OCI-LY7 (cell line): ENCODE measurements at regions not wholly inside any gene's neighbourhood (a gene's known extent, or its start where the extent isn't known, plus 50 kb on each side); places are given as distances from the start of the nearest gene placed in this dataset.

Experiments used
- BruUV-seq: library from RNA; stranded (reverse); fragments of 400-500 nt; replicated peaks from 2 replicates; lab custom pipeline; 2021; lab: Mats Ljungman, UMichigan
- CTCF ChIA-PET: fragments of 300-600 bp; sonication (Branson Sonifier 250); formaldehyde crosslinking; loops from one replicate; lab custom pipeline; 2022; ENCODE audit warnings: antibody characterized with exemption; ENCODE audit not compliant: unreplicated experiment; lab: Charles Lee
- POLR2A ChIA-PET: fragments of 300-600 bp; sonication (Branson Sonifier 250); formaldehyde crosslinking; loops from one replicate; lab custom pipeline; 2022; ENCODE audit warnings: antibody characterized with exemption; lab: Charles Lee
- DNase-seq: peaks from one replicate; pipeline ENCODE4 v3.0.0-alpha.2; 2015; ENCODE audit warnings: low spot score
- H2AFZ ChIP-seq: fragments of 200-600 bp; sonication (generic), shearing (Covaris generic); 2 replicates; pipeline ENCODE4 v1.6.1; 2014; ENCODE audit warnings: mild to moderate bottlenecking, antibody characterized with exemption, low read length, moderate library complexity
- H3K27ac ChIP-seq: fragments of 200-600 bp; sonication (generic); 2 replicates; pipeline ENCODE4 v1.5.1; 2014; ENCODE audit warnings: mixed run types, low read depth, mild to moderate bottlenecking, moderate library complexity, low read length, inconsistent platforms; ENCODE audit not compliant: poor library complexity, severe bottlenecking
- H3K36me3 ChIP-seq: fragments of 200-600 bp; sonication (generic); 2 replicates; pipeline ENCODE4 v1.6.1; 2014; ENCODE audit warnings: mild to moderate bottlenecking, antibody characterized with exemption, low read length, moderate library complexity, mixed read lengths; ENCODE audit not compliant: insufficient read depth
- H3K4me1 ChIP-seq: fragments of 200-600 bp; sonication (generic); 2 replicates; pipeline ENCODE4 v1.5.1; 2014; ENCODE audit warnings: mild to moderate bottlenecking, low read length; ENCODE audit not compliant: insufficient read depth, poor library complexity, severe bottlenecking
- H3K4me2 ChIP-seq: fragments of 200-600 bp; sonication (generic); 2 replicates; pipeline ENCODE4 v1.6.1; 2014; ENCODE audit warnings: mild to moderate bottlenecking, low read length
- H3K4me3 ChIP-seq: fragments of 200-600 bp; sonication (generic); 2 replicates; pipeline ENCODE4 v1.5.1; 2014; ENCODE audit warnings: mild to moderate bottlenecking, low read depth, low read length; ENCODE audit not compliant: poor library complexity, severe bottlenecking
- H3K79me2 ChIP-seq: fragments of 200-600 bp; sonication (generic); 2 replicates; pipeline ENCODE4 v1.6.1; 2016; ENCODE audit warnings: low read depth, mild to moderate bottlenecking, low read length, moderate library complexity, mixed read lengths; ENCODE audit not compliant: insufficient read depth
- H3K9me2 ChIP-seq: fragments of 200-600 bp; sonication (generic); 2 replicates; pipeline ENCODE4 v1.6.1; 2016; ENCODE audit warnings: mild to moderate bottlenecking, low read length, mixed read lengths; ENCODE audit not compliant: insufficient read depth
- H3K9me3 ChIP-seq: fragments of 200-600 bp; sonication (generic); 2 replicates; pipeline ENCODE4 v1.6.1; 2014; ENCODE audit warnings: mild to moderate bottlenecking, mixed run types, low read length, mixed read lengths
- H4K20me1 ChIP-seq: fragments of 200-600 bp; sonication (generic); 2 replicates; pipeline ENCODE4 v1.6.1; 2014; ENCODE audit warnings: mild to moderate bottlenecking, antibody characterized with exemption, low read length, moderate library complexity, mixed read lengths; ENCODE audit not compliant: insufficient read depth
- CTCF ChIP-seq: fragments of 200-600 bp; sonication (generic); conservative IDR thresholded peaks from 2 replicates; pipeline ENCODE4 v1.5.1; 2014; ENCODE audit warnings: mild to moderate bottlenecking, antibody characterized with exemption, low read length, moderate library complexity, mixed read lengths
- EZH2phosphoT487 ChIP-seq: fragments of 200-600 bp; sonication (generic); IDR thresholded peaks from 2 replicates; pipeline ENCODE4 v1.6.1; 2018; ENCODE audit warnings: low read depth, borderline replicate concordance, mild to moderate bottlenecking, mixed run types, antibody characterized with exemption, low read length, moderate library complexity, mixed read lengths
- intact Hi-C: fragments of 100-400 bp; cut with micrococcal nuclease; formaldehyde crosslinking; loops from one replicate; pipeline ENCODE4 v1.10.0; 2022; ENCODE audit not compliant: unreplicated experiment

DNA sequence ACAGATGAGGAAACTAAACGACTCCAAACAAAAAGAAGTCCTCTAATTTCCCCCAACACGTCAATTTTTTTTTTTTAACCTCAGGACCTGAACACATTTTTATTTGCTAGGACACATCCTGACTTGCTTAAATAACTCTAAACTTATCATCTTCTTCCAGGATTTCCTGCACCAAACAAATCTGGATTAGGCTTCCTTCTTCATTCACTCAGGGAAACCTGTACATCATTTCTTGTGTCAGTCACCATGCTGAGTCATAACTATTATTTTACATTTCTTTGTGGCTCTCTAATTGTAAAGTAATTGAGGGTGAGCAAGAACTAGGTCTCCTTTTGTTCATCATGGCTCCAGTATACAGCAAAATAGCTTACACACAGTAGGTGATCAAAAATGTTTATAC is 433.4 kb upstream of the GBE1 start:
- CTCF ChIA-PET = no interaction called here
- H2AFZ ChIP-seq = no peak overlapping the region
- no peak for DNase-seq
- no peaks in the 10 kb centered on the region for H3K4me1 ChIP-seq
- no peaks in the 10 kb centered on the region for H3K79me2 ChIP-seq
- no peaks in the 10 kb centered on the region for H4K20me1 ChIP-seq
- no peaks in the 10 kb centered on the region for H3K36me3 ChIP-seq
- TF ChIP-seq EZH2phosphoT487 = no peak
- TF ChIP-seq CTCF = no peak
- no peaks in the 10 kb centered on the region for H3K9me2 ChIP-seq
- H3K4me3 ChIP-seq = no peak overlapping the region
- intact Hi-C loops = no loop called here
- no TSS peak for BruUV-seq
- no peaks in the 10 kb centered on the region for H3K9me3 ChIP-seq
- no peak overlapping the region for H3K27ac ChIP-seq
- H3K4me2 ChIP-seq = no peak overlapping the region
- POLR2A ChIA-PET = no interaction called here

- Histone ChIP-seq H4K20me1 (no peaks in the 10 kb centered on the region), H3K4me1 (no peaks in the 10 kb centered on the region), H3K36me3 (no peaks in the 10 kb centered on the region), H2AFZ (no peak overlapping the region), H3K4me2 (no peak overlapping the region), H3K79me2 (no peaks in the 10 kb centered on the region), H3K4me3 (no peak overlapping the region), H3K9me3 (no peaks in the 10 kb centered on the region), H3K9me2 (no peaks in the 10 kb centered on the region), H3K27ac (no peak overlapping the region)
- intact Hi-C loops = no loop called here
- no peak for DNase-seq
- ChIA-PET CTCF (no interaction called here), POLR2A (no interaction called here)
- no TSS peak for BruUV-seq
- TF ChIP-seq EZH2phosphoT487 (no peak), CTCF (no peak)
Observed at GRCh38 chr3:82186017-82186416, 424.6 kb upstream of the GBE1 start.

DNA sequence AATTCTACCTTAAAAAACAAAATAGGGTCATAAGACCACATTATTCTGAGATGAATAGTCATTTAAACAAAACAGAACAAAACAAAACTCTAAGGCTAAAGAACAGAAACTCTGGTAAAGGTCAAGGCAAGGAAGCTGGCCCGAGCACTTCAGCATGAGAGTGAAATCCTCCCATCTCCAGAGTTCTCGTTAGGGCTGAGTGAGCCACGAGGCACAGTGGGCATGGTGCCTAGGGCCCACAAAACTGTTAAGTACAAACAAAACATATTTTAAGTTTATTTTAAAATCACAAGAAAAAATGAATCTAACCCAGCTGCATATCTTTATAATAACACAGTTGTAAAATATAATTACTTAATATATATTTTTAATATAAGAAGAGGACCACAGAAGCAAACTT is 417.8 kb upstream of the GBE1 start:
- no peaks in the 10 kb centered on the region for H3K36me3 ChIP-seq
- BruUV-seq = no TSS peak
- no peaks in the 10 kb centered on the region for H3K9me3 ChIP-seq
- intact Hi-C loops = no loop called here
- TF ChIP-seq EZH2phosphoT487 (no peak), CTCF (no peak)
- no peaks in the 10 kb centered on the region for H4K20me1 ChIP-seq
- H3K79me2 ChIP-seq = no peaks in the 10 kb centered on the region
- no peaks in the 10 kb centered on the region for H3K9me2 ChIP-seq
- POLR2A ChIA-PET = no interaction called here
- no peak overlapping the region for H3K27ac ChIP-seq
- no peak overlapping the region for H3K4me3 ChIP-seq
- DNase-seq = no peak
- CTCF ChIA-PET = no interaction called here
- H2AFZ ChIP-seq = no peak overlapping the region
- H3K4me2 ChIP-seq = no peak overlapping the region
- no peaks in the 10 kb centered on the region for H3K4me1 ChIP-seq
